GM21786 (cell line): ENCODE measurements at regions not wholly inside any gene's neighbourhood (a gene's known extent, or its start where the extent isn't known, plus 50 kb on each side); places are given as distances from the start of the nearest gene placed in this dataset.
A peak's percentile ranks its signal among the peaks of the same experiment; 100 is the strongest.
"Not testable (repeated sequence)": the region's sequence is repeated elsewhere in the genome, so short reads cannot be mapped to it uniquely, and the experiment has no call there.

Experiments used
- ATAC-seq: cut with Tn5 transposase; IDR thresholded peaks from one replicate; pipeline ENCODE4 v1.9.1; 2021; ENCODE audit not compliant: unreplicated experiment

DNA sequence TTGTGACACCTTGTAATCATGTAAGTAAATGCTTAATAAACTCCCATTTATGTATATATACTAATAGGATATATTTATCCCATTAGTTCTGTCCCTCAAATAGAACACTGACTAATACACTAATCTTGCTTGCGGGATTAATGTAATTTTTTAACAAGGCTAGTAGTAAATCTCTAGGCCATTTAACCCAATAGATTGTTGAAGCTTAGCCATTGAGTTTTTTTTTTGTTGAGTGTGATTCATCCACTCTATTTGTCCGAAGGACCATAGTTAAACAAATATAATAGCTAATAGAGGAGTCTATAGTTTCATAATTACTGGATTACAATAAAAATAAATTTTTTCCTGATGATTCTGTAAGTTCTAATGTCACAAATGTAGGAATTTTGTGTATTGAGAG lies 474.4 kb downstream of the CDH9 start:
- no peak for ATAC-seq

DNA sequence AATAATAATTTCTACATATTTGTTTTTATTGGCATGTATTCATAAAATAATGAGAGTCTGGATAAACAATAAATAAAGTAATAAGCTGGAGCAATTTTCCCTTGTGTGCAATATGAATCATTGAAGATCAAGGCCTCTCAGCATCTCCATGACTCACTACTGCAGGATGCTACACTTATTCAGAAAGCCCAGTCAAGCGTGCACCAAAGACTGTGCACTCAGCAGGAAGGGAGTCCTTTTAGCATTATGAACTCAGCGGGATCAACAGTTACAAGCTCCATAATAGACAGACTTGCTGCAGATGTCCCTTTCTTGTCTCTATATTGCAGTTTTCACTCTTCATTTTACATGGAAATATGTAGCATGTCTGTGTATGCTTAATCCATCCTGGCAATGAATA lies 485.3 kb downstream of the CDH9 start:
- no peak for ATAC-seq

DNA sequence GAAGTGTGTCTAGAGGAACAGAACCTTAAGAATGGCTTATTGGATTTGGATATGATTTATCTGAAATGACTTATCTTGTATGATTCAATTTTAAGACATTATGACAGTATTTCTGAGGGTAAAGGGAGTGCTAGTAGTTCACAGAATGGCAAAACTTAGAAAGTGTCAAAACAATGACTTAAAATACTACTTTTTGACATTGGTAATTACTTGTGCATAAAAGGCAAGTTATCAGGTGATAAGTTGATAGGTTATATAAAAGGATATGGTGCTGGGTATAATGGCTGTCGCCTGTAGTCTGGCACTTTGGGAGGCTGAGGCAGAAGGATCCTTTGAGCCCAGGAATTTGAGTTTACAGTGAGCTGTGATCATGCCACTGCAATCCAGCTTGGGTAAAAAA lies 494.4 kb downstream of the CDH9 start:
- no peak for ATAC-seq

- no peak for ATAC-seq
These were observed 500.2 kb downstream of the CDH9 start for GRCh38 chr5:26538226-26538625.

DNA sequence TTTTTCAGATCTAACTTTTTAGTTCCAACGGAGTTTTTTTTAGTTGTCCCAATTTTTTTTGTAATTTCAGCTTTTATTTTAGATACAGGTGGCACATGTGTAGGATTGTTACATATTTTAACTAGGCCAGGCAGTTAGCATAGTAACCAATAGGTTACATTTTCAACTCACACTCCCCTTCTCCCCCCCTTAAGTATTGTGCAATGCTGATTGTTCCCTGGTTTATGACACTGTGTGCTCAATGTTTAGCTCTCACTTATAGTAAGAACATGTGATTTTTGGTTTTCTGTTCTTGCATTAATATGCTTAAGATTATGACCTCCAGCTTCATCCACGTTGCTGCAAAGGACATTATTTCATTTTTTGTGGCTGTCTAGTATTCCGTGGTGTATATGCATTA lies 503.2 kb downstream of the CDH9 start:
- ATAC-seq, result no peak

DNA sequence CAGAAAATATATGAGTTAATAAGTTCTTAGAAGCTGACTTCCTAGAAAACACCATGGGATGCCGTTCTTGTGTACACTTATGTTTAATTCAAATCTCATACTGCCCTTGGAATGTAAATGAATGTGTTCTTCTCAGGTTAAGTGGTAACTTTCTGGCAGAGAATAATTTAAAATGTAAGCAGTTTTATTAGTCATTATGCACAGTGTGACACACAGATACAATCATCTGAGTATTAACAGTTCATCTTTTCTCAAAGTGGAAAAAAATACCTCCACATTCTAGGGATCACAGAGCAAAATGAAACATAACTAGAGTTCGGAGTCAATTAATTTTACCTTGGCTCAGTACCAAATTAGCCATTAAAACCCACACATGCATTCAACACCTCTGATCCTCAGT lies 508.1 kb downstream of the CDH9 start:
- no peak for ATAC-seq

DNA sequence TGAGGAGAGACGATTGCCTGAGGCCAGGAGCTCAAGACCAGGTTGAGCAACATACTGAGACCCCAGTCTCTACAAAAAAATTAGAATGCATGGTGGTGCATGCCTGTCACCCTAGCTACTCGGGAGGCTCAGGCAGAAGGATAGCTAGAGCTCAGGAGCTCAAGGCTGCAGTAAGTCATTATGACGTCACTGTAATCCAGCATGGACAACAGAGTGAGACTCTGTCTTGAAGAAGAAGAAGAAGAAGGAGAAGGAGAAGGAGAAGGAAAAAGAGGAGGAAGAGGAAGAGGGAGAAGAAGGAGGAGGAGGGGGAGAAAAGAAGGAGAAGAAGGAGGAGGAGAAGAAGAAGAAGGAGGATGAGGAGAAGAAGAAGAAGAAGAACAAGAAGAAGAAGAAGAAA lies 519.1 kb downstream of the CDH9 start:
- ATAC-seq, result no peak

DNA sequence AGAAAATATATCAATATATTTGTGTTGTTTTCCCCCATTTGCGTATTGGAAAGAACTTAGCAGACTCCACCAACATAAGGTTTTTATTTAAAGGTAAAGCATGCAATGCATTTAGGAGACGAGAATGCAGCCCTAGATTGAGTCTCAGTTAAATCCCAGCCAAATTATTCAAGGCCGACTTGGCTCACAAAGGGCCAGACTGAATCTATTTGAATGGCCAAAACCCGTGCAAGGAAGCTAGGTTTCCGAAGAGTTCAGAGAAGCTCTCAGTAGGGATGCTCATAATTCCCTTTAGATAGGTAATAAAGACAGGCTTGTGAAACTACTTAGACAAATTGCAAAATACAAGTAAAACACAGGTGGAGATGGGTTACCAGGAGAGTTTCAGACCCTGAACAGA lies 520.3 kb downstream of the CDH9 start:
- ATAC-seq, result no peak

DNA sequence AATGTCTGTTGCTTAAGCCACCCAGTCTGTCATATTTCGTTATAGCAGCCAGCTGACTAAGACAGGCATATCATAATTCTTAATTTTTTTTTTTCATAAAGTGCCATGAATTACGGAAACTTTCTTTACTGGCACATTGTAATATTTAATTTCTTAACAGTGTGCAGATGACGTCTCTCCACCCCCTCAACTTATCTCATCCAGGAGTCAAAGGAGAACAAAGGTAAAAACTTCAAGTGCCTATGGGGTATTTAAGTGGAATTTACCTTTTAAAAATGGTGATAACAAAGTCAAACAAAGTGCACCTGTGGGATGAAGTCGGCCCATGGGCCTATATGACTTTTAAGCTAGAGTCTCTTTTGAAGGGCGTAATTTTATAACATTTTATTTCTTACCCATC lies 539.4 kb downstream of the CDH9 start:
- ATAC-seq, result no peak

GRCh38 chr5:26495437-26495836 lies 542.9 kb downstream of the CDH9 start:
- ATAC-seq, result no peak

DNA sequence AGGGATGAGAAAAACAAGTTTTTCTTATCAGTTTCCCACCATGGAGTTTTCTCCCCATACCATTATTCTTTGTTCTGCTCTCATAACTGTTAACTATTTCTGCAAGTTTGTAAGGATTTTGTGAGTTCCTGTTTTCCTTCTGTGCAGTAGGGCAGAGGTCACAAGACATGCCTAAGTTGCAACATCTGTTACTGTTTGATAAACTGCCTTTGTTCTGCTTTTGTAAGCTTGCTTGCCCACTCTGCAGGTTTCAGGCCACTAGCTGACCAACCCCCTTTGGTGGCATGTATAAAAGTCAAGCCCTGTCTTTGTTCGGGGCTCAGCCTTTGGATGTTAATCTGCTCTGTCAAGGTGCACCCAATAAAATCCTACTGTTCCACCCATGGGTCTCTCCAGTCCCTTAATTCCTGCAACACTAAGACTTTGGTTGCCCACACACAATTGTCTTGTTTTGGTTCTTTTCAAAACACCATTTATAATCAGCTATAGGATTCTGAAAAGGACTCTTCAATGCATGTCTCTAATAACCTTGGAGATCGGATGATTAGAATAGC lies 545.4 kb downstream of the CDH9 start:
- ATAC-seq, result no peak

GRCh38 chr5:26487553-26487952 lies 550.8 kb downstream of the CDH9 start:
- ATAC-seq, result no peak

DNA sequence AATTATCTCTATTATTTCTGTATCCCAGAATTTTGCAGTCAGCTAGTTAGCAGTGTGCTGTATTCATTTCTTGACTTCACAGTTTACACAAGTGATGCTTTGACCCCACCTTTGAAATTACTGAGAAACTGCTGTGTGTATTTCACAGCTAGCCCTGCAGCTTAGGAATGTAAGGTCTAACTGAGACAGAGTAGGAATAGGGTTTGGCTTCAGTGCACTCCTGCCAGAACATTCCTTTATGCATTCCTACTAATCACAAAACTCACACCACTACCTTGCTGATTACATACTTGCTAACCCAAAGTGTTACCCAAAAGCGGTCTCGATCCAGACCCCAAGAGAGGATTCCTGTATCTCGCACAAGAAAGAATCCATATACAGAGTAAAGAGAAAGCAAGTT lies 551.8 kb downstream of the CDH9 start:
- no peak for ATAC-seq

GRCh38 chr5:26485146-26485860 lies 553.1 kb downstream of the CDH9 start:
- not testable (repeated sequence) for ATAC-seq

- peak; percentile 61 for ATAC-seq
These were observed 555.5 kb downstream of the CDH9 start for GRCh38 chr5:26482810-26483375.

DNA sequence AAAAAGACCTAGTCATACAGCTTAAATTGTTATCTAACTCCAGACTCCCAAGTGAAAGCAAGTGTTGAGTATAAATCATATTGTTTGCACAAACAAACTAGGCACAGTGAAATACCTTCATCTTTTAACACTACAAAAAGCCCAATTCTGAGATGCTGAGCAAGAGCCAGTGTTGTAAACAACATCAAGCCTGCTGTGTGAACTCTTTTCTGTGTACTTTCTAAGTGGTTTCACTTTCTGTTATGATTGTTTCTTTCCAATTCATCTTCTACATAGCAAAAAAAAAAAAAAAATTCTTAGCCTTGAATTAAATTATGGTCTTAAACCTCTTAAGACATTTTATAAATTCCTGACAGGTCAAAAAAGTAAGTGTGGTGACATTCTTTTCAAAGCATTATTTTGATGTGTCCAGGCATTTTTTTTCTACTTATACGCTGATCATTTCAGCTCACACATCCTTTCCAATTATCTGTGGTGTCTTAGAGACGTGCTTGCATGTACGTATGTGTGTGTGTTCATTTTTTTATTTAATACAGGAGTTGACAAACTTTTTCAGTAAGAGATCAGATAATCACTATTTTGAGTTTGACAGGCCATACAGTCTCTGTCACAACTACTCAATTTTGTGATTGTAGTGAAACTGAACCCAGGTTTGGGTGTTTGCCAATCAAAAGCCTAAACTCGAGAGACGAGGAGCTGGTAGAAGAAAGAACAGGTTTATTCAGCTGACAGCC lies 556.1 kb downstream of the CDH9 start:
- no peak for ATAC-seq

- ATAC-seq, result no peak
These were observed 567.9 kb downstream of the CDH9 start for GRCh38 chr5:26470439-26470838.

DNA sequence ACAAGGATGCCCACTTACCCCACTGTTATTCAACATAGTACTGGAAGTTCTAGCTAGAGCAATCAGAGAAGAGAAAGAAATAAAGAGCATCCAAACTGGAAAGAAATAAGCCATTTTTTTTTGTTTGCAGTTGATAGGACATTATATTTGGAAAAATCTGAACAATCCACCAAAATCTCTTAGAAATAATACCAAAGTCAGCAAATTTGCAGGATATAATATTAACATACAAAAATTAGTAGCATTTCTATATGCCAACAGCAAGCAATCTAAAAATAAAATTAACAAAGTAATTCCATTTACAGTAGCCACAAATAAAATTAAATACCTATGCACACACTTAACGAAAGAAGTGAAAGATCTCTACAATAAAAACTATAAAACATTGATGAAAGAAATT lies 599.3 kb downstream of the CDH9 start:
- ATAC-seq, result no peak

- ATAC-seq, result no peak
These were observed 603.7 kb downstream of the CDH9 start for GRCh38 chr5:26434688-26435087.

DNA sequence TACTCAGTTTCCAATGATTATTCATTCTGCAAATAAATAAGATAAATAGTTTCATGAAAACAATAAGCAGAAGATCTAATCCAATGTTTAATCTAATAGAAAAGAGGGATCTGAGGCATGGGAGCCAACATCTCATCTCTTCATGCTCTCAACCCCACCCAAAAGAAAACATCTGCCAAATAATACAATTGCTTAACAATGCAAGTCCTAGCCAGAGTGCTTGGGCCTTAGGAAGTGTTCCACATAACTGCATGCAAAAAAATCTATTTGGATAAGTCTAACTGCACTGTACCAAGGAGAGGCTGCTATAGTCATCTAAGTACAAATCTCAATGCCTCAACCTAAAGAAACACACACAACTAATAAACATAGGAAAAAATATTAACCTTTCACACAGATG lies 606.0 kb downstream of the CDH9 start:
- ATAC-seq, result no peak

DNA sequence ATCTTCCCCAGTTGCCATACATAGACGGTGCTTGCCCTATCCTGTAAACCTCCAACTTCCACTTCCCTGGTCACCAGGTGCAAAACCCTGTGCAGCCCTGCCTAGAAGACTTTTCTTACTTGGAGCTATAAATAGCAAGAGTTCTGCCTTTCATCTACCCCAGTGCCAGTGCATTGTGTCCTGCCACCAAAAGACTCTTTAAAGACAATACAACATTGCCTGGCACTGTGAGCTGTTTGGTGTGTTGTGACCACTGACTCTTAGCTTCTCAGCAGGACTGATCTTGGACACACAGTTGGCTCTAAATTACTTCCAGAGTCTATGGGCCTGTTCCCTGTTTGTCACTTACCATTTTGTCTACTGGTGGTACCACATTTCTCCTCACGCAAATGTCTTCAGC lies 608.1 kb downstream of the CDH9 start:
- ATAC-seq, result no peak

DNA sequence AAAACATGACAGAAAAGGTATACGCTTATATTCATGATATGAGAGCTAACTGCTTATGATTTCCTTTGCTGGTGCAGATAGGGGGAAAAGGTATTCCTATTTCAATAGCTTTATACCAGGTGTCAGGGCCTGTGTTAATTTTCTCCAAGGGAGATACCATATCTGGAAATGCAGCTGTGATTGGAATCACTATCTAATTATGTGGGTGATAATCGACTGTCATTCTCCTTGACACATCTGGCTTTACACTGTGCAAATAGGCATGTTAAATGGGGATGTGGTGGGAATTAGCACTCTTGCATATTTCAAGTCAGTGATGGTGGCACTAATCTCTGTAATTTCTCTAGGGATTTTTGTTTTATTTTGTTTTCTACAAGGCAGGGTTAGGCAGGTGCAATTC lies 611.1 kb downstream of the CDH9 start:
- no peak for ATAC-seq
